Adrenal gland (tissue), 9 donors: ENCODE measurements at regions not wholly inside any gene's neighbourhood (a gene's known extent, or its start where the extent isn't known, plus 50 kb on each side); places are given as distances from the start of the nearest gene placed in this dataset.

Experiments used
- DNase-seq, 7 donors: peaks; one replicate each; pipeline ENCODE4 v3.0.0-alpha.2; 2019 to 2020
- H3K27ac ChIP-seq, 5 donors: fragments of 200-600 bp; sonication (generic) in 4 of 5; 1 replicate in 3 of 5; 2 replicates in 2 of 5; pipeline versions ENCODE4 v1.5.1 to v1.8.0; 2016 to 2020; ENCODE audit warnings: mild to moderate bottlenecking in 1 of 5
- H3K27me3 ChIP-seq: fragments of 200-600 bp; 2 replicates; pipeline ENCODE4 v1.8.0; 2021
- H3K36me3 ChIP-seq, 2 donors: fragments of 200-600 bp; replicated peaks in 1 of 2; 1 replicate in 1 of 2; 2 replicates in 1 of 2; pipeline versions ENCODE4 v1.5.1 to v1.8.0; 2018 to 2022
- H3K4me1 ChIP-seq, 2 donors: fragments of 200-600 bp; replicated peaks in 1 of 2; 1 replicate in 1 of 2; 2 replicates in 1 of 2; pipeline versions ENCODE4 v1.5.1 to v1.8.0; 2018 to 2021
- H3K4me3 ChIP-seq, 4 donors: fragments of 200-600 bp; sonication (generic) in 3 of 4; one replicate each; pipeline ENCODE4 v1.5.1; 2016 to 2018
- H3K9me3 ChIP-seq, 3 donors: fragments of 200-600 bp; sonication (generic) in 1 of 3; replicated peaks in 1 of 3; 1 replicate in 2 of 3; 2 replicates in 1 of 3; pipeline versions ENCODE4 v1.5.1 to v1.8.0; 2016 to 2021
- CTCF ChIP-seq, 6 experiments: fragments of 450-650 bp in 4 of 6; fragments of 200-600 bp in 2 of 6; sonication (generic) in 1 of 6; IDR thresholded peaks; 1 replicate in 5 of 6; 2 replicates in 1 of 6; pipeline versions ENCODE4 v1.5.1 to v1.8.0; 2016 to 2021; ENCODE audit warnings: antibody characterized with exemption in 6 of 6, mild to moderate bottlenecking in 2 of 6, moderate library complexity in 1 of 6
- POLR2A ChIP-seq, 2 donors: fragments of 450-650 bp; IDR thresholded peaks; one replicate each; pipeline ENCODE4 v1.6.1; 2017; ENCODE audit warnings: antibody characterized with exemption in 2 of 2, mild to moderate bottlenecking in 2 of 2, moderate library complexity in 1 of 2
- WGBS, 4 donors: extraction: QIAGEN DNeasy Blood & Tissue Kit in 2 of 4; methylation state at CpG; one replicate each; pipeline versions ENCODE4 v1.1.5 to v1.1.7; 2013 to 2017; 5-methylcytosine and 5-hydroxymethylcytosine counted together
- intact Hi-C, 2 donors: fragments of 100-400 bp; cut with DNase I; formaldehyde crosslinking; loops; one replicate each; pipeline versions ENCODE4 v1.14.1 to v1.15.0; 2022 to 2023
- donor health status: healthy with polysubstance abuse.
- donor health status: Bipolar disorder and iron deficiency.
- donor health status: DM: yes; HTN: yes; CAD: no.
- donor health status: DM: no; HTN: no; CAD: no.
- donor health status: DM: no; HTN: no; CAD: no.

GRCh38 chr12:90682398-90682797 is 272.6 kb downstream of the CCER1 start:
- intact Hi-C loops: no loop called here
- no peak for DNase-seq
- Histone ChIP-seq H3K4me3 (no peak overlapping the region), H3K4me1 (no peaks in the 10 kb centered on the region), H3K27ac (no peak overlapping the region), H3K27me3 (no peaks in the 10 kb centered on the region), H3K9me3 (no peaks in the 10 kb centered on the region), H3K36me3 (no peaks in the 10 kb centered on the region)
- 60 to 87% (median 73%) methylated on average over 1 of the region's 1 CpG for WGBS, 4 donors
- no peak for TF ChIP-seq POLR2A (IDR thresholded peaks at IDR 0.05)
- TF ChIP-seq CTCF (IDR thresholded peaks at IDR 0.05): no peak

- intact Hi-C loops: no loop called here
- no peaks in the 10 kb centered on the region for H3K4me1 ChIP-seq
- no peak for TF ChIP-seq CTCF (IDR thresholded peaks at IDR 0.05)
- no peak for TF ChIP-seq POLR2A (IDR thresholded peaks at IDR 0.05)
- H3K4me3 ChIP-seq: no peak overlapping the region
- H3K9me3 ChIP-seq: no peaks in the 10 kb centered on the region
- WGBS, 4 donors: 89 to 93% (median 91%) methylated on average over 1 of the region's 1 CpG
- DNase-seq: no peak
- H3K36me3 ChIP-seq: no peaks in the 10 kb centered on the region
- no peak overlapping the region for H3K27ac ChIP-seq
- H3K27me3 ChIP-seq: no peaks in the 10 kb centered on the region
Observed at GRCh38 chr12:90679674-90680073, 275.3 kb downstream of the CCER1 start.

GRCh38 chr12:90677552-90677951 is 277.4 kb downstream of the CCER1 start:
- Histone ChIP-seq H3K27me3 (no peaks in the 10 kb centered on the region), H3K4me3 (no peak overlapping the region), H3K9me3 (no peaks in the 10 kb centered on the region), H3K36me3 (no peaks in the 10 kb centered on the region), H3K27ac (no peak overlapping the region), H3K4me1 (no peaks in the 10 kb centered on the region)
- 62 to 72% (median 66%) methylated on average over 3 of the region's 3 CpGs for WGBS, 4 donors
- TF ChIP-seq POLR2A (IDR thresholded peaks at IDR 0.05) (no peak), CTCF (IDR thresholded peaks at IDR 0.05) (no peak)
- no peak for DNase-seq
- intact Hi-C loops: no loop called here

GRCh38 chr12:90677055-90677454 is 277.9 kb downstream of the CCER1 start:
- no peak overlapping the region for H3K4me3 ChIP-seq
- no peaks in the 10 kb centered on the region for H3K27me3 ChIP-seq
- TF ChIP-seq CTCF (IDR thresholded peaks at IDR 0.05): no peak
- no peak for TF ChIP-seq POLR2A (IDR thresholded peaks at IDR 0.05)
- intact Hi-C loops: no loop called here
- H3K27ac ChIP-seq: no peak overlapping the region
- DNase-seq: no peak
- no peaks in the 10 kb centered on the region for H3K36me3 ChIP-seq
- H3K4me1 ChIP-seq: no peaks in the 10 kb centered on the region
- 65 to 100% (median 81%) methylated on average over 1 of the region's 1 CpG for WGBS, 4 donors
- no peaks in the 10 kb centered on the region for H3K9me3 ChIP-seq
